ENCODE measurements at regions not wholly inside any gene's neighbourhood (a gene's known extent, or its start where the extent isn't known, plus 50 kb on each side); places are given as distances from the start of the nearest gene placed in this dataset.

GRCh38 chr2:9778471-9779316, 64.6 kb upstream of the TAF1B start:
- TF ChIP-seq SUZ12 (IDR thresholded peaks at IDR 0.05; ENCODE audit: extremely low read depth, insufficient read depth, insufficient read length), result no peak
- no peak for TF ChIP-seq YY1 (IDR thresholded peaks at IDR 0.05; ENCODE audit: insufficient read depth, insufficient read length)

Measured in NT2/D1 (cell line).